GM18520 (cell line): ENCODE measurements at regions not wholly inside any gene's neighbourhood (a gene's known extent, or its start where the extent isn't known, plus 50 kb on each side); places are given as distances from the start of the nearest gene placed in this dataset.

Source experiments
- ATAC-seq: cut with Tn5 transposase; IDR thresholded peaks from one replicate; pipeline ENCODE4 v1.9.1; 2021; ENCODE audit not compliant: unreplicated experiment

DNA sequence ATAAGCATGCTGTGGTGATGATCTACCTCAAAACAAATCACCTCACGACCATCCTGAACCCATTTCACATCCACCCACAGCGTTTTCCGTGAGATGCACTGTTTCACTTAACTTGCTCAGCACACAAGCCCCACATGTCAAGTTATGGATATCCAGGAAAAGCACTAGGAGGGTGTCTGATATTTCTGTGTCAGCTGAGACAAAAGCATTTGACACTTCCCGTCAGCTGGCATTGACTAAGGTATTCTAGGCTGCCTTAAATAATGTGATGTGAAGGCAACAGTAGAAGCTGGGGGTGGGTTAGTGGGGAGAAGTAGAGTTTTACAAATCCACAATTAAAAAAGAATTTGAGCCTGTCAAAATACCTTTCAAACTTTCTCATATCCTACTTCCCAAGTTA is 68.7 kb upstream of the MDFIC start:
- ATAC-seq: no peak

DNA sequence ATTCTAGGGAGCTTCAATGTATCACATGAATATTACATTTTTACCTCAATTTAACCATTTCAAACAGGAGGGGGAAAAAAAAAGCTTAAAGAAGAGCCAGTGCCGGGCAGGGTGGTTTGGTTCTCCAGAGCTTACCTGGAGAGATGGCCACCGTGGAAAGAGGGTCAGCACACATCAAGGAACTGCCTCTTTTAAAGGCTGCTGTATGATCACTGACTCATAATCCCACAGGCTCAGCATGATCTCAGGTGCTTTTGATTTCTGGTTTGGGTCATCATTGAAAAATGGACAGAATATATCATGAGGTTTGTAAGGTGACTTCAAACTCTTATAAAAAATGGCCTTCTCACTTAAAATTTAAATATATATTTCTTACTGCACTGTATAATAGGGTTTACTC is 67.5 kb upstream of the MDFIC start:
- ATAC-seq: no peak

DNA sequence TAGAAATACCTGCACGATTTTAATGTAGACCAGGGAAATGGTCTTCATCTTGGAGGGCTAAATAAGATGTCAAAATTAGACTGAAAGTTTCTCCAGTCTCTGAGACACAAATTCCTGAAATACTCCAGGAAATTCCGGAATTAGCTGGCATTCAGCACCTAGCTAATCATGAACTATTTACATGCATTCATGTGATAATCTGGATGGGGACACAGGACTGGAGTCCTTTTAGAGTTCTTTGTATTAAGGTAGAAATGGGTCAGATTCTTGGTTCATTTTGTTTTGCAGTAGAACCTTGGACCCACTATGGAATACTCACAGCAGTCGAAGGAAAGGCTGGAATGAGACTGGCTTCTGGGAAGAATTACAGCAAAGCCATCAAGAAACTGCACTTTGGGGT is 65.3 kb upstream of the MDFIC start:
- ATAC-seq: no peak

DNA sequence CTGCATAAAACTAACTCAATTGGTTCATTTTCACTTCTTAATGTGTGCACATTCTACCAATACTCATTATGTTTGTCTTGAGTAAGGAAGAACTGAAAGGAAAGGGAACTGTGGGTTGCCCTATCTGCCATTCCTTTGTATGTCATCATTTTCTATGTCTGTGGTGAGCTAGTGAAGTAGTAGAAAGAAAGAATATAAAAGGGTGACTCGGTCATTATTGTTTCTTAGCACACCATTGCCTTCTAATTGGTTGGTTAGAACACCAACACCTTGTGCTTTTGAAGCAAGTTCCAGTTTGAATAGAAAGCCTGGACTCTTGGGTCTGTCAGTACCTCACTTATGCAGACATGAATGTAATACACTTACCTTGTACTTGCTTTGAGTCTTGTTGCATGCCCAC is 64.3 kb upstream of the MDFIC start:
- no peak for ATAC-seq

DNA sequence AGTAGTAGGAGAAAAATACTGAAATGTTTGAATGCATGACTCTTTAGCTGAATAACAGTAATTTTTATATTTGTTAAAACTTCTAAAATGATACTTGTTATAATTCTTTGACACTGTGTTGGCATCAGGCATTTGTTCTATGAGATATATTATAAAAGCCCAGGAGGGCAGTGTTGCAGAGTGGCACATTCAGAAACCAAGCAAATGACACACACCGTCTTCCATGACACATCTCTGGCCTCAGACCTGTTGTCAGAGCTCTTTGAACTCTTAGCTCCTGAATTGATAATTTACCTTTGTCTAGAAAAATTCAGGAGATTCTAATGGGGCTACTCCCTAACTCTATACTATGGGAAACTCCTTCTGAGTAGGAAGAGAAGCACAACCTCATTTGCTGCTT is 62.4 kb upstream of the MDFIC start:
- ATAC-seq: no peak

DNA sequence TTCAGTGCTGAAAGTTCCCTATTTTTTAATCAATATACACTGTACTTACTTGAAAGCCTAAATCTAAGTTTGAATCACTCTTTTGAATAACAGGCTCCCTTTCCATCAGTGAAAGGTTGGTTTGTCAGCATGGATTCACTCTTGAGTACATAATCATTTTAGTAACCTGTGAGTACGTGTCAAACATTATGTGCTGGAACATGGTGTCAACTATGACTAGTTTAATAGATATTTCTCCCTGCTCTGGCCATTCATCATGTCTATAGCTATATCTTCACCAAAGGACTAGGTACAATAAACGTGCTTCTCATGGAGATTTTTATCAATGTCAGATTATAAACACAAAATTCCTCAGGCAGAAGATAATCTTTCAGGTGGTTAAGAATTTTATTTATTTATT is 61.7 kb upstream of the MDFIC start:
- ATAC-seq: no peak

DNA sequence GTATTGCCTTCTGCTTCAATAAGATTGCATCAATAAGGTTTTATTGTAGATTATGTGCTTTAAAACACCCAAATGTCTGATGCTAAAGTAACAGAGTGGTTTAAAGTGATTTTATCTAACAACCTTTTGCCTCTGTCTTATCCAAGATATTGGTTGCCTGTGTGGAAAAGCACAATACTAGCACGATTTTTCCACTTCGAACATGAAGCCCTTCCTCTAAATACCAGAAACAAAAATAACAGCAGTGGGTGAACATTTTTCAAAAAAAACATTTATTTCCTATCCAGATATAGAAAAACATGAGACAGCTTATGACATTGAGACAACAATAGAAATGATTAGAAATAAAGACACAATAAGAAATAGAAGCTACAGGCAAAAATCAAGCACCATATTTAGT is 59.5 kb upstream of the MDFIC start:
- no peak for ATAC-seq

DNA sequence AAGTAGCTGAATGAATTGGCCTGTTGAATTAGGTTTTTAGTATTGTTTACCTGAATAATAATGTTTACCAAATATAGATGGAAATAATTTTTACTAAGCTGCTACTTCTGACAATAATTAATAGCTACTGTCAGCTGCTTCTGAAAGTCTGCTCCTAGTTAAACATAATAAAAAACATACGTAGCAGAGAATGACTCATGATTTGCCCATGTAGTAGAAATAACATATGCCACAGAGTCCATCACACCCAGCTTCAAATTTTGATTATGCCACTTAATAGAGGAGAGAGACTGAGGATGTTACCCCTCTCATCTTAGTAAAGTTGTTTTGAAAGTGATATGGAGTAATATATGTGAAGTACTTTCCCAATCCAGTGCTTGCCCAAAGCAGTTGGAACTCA is 57.6 kb upstream of the MDFIC start:
- no peak for ATAC-seq

DNA sequence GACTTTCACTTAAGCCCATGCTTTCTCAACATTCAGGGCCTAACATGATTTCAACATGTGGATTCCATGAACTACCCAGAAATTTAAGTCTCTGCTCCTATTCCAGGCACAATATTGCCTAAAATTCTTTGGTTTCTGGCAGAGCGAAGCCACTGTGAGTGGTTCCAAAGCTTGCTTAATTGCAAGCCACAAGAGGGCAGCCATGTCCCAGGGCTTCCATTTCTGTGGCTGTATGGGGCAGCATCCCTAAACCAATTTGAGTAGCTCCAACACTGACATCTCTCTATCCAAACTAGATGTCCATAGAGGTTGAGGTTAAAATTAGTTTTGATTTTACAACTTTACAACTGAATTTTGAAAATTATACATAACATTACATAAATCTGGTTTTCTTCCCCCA is 56.3 kb upstream of the MDFIC start:
- ATAC-seq: no peak
